ENCODE measurements at regions not wholly inside any gene's neighbourhood (a gene's known extent, or its start where the extent isn't known, plus 50 kb on each side); places are given as distances from the start of the nearest gene placed in this dataset.
"Not testable (repeated sequence)": the region's sequence is repeated elsewhere in the genome, so short reads cannot be mapped to it uniquely, and the experiment has no call there.

DNA sequence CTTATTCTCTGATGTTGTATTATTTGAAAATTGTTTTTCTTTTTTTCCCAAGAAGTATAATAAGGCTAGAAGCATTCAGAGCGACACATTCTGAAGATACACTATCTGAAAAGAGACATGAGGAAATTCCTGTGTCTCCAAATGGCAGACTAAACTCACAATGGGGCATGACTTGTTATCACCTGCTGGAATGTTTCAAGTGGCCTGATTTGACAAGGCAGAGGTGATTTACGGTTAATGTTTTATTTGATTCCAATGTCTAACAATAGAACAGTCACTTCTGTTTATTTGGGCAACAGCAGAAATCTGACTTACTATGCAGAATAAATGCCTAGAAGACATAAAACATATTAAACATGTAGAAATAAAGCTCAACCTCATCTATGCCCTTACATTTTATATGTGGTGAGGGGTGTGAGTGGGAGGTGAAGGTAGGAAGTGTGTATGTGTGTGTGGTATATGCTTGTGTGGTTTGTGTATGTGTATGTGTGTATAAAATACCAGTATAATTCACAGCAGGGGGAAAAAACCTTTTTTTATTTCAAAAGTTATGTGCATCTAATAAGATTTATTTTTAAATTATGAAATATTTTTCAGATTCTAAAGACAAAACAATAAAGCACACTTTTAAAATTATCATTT, 1051.7 kb downstream of the ROBO2 start:
- DNase-seq: no peak

GRCh38 chr3:78092574-78092973, 1052.7 kb downstream of the ROBO2 start:
- DNase-seq: not testable (repeated sequence)

DNA sequence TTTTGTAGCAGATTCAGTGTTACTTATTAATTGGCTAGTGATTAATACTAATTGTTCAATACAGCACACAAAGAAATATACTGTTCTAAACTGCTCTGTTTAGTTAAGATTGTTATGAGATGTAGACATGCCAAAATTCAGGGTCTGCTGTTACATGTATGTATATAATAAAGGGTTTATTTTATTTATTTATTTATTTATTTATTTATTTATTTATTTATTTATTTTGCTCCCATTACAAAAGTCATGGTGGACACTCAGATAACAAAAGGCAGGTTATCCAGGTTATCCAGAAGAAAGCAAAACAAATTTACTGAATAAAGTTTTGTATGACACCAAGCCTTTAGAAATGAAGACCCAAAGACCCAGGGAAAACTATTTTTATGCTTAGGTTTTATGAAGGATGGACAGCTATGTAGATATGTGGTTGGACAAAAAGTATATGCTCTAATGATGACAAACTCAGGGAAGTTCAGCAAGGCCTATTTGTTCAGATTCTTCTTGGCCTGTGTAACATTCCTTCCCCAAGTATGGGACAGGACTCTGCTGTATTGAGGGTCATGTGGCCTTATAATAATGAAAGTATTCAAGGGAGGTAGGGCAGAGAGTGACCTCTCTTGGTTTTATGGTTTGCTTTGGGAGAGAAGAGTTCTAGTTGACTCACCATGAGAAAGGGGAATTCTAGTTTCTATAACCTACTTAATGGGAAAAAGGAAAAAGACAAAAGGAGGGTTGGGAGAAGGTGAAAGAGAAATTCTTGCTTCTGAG, 1056.8 kb downstream of the ROBO2 start:
- DNase-seq: no peak

- no peak for DNase-seq
Observed at GRCh38 chr3:78098367-78098766, 1058.5 kb downstream of the ROBO2 start.

DNA sequence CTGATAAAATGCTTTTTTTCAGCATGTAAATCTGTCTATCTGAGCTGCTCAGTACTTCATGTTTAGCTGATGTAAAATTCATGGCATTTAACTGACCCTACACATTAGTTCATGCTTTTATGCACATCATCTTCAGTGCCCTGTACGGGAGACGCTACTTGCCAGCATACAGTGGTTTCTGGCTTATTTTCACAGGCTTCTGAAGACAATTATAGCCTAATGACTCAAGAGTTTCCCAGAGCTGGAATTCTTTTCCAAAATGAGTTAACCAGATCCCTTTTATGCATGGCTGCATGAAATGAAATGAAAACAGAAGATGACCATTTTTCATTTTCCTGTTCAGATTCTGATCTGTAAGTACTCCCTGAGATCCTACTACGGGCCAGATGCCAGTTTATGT, 1061.5 kb downstream of the ROBO2 start:
- no peak for DNase-seq

DNA sequence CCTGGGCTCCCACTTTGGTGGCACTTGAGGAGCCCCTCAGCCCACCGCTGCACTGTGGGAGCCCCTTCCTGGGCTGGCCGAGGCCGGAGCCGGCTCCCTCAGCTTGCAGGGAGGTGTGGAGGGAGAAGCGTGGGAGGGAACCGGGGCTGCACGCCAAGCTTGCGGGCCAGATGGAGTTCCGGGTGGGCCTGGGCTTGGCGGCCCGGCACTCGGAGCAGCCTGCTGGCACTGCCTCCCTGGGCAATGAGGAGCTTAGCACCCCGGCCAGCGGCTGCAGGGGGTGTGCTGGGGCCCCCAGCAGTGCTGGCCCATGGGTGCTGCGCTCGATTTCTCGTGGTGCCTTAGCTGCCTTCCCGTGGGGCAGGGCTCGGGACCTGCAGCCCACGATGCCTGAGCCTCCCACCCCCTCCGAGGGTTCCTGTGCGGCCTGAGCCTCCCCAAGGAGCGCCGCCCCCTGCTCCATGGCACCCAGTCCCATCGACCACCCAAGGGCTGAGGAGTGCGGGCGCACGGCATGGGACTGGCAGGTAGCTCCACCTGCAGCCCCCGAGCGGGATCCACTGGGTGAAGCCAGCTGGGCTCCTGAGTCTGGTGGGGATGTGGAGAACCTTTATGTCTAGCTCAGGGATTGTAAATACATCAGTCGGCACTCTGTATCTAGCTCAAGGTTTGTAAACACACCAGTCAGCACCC, 1068.5 kb downstream of the ROBO2 start:
- not testable (repeated sequence) for DNase-seq

DNA sequence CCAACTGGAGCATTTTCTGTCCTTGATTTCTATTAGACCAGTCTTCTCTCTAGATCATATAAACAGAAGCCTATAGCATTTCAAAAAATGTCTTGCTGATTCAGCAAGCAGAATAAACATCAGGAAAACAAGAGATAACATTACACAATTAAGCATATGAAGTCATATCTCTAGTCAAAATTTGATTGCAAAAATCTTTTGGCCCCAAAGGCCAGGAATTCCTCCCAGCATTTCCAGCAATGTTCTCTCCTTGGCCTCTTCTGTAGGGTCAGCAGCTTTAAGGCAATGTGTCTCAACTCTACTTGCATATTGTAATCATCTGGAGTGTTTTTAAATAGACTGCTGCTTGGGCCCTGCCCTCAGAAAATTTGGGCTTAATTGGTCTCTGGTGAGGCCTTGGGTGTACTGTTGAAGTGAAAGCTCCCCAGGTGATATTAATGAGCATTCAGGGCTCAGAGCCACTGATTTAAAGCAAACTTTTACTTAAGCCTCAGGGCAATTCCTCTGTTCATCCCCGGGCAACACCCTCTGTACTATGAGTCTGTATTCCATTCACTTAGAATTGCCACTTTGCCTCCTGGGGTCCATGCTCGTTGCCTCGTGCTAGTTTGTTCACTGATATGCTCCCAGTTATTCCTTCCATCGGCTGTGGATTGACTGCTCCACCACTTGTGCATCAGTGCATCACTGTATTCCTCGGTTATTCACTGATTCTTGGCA, 1072.6 kb downstream of the ROBO2 start:
- no peak for DNase-seq

DNA sequence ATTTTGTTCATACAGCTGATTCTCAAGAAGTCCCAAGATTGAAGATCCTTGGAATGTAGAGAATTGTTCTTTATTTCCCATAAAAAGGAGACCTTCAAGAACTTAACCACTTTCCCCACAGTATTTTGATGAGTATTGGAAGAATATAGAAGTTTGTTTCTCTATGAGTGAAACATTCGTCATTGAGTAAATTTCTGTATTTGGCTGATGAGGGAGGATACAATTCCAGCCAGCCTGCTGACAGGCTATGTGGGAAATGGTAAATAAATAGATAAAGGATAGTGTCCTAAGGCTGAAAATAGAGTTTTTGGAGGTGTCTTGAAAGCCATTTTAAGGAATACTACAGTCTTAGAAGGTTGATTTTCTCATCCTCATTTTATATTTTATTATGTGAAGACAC, 1076.1 kb downstream of the ROBO2 start:
- DNase-seq: no peak

DNA sequence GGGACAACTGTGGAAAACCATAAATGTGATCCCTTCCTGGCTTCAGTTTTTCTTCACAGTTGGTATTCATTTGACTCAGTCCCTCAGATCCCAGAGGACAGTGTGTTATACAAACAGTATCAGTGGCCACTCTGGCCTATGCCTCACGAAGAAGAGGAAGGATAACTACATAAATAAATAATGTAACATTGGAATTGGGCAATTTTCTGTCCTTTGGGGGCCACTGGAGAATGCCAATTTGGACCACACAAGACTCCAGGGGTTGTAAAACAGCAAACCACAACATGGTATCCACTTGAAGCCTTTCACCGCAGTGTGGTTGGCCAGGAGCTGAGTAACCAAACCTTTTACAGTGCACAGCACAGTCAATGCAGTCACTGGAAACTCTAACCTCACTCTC, 1077.0 kb downstream of the ROBO2 start:
- no peak for DNase-seq

DNA sequence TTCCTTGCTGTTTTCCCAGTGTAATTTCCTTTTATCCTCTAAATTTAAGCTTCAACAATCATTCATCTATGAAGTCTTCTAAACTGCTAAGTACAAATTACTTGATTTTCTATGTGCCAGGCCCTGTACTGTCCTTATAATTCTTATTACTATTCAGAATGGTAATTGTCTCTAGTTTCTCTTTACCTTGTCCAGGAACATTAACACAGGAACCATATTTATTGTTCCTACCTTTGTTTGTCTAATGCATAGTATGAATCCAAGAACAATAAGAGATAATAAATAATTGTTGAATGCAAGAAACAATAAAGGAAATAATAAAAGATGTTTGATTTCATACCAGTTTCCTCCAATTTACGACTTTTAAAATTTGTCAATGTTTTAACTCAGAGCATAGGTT, 1083.2 kb downstream of the ROBO2 start:
- no peak for DNase-seq

DNA sequence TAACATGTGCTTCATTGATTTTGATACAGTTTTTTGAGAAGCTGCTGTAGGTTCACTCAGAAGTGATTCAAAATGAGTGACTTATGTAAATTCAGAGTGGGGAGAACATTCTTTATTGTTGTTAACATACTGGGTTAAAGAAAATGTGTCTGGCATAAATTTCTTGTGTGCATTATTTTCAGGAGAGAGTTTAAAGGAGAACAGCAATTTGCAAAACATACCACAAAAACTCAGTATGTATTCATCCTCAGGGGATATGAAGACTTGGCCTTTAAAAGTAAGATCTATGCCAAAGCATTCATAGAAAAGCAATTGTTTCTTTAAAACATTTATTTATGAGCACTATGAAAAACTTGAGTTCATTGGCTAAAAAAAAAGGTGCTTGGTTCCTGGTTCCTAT, 1089.8 kb downstream of the ROBO2 start:
- no peak for DNase-seq

DNA sequence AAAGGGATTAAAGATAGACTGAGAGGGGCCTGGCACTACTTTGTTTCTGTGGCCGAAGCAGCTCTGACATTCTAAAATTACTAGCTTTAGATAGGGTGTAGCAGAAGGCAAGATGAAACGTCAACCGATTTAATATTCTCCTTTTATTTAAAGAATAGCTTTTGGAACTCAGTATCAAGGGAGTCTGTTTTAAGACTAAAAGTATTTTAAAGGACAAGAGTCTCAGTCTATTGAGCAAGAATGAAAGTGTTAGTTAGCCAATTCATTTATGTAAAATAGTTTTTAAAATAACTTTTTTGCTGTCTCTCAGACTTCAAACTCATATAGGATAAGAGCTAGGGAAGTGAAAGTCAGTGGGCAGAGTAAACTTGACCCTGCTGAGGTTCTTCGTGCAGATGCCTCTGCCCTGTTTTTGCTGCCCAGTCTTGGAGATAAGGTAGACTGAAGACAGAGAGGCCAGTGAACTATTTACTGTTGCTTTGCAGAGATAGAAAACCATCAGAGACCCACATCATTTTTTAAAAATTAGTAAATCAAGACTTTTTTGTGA, 1090.9 kb downstream of the ROBO2 start:
- DNase-seq: no peak

DNA sequence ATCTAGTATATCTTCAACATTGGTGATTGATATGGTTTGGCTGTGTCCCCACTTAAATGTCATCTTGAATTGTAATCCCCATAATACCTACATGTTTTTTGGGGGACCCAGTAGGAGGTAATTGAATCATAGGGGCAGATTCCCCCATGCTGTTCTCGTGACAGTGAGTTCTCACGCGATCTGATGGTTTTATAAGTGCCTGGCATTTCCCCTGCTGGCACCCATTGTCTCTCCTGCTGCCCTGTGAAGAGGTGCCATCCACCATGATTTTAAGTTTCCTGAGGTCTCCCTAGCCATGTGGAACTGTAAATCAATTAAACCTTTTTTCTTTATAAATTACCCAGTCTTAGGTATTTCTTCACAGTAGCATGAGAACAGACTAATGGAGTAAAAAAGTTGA, 1094.6 kb downstream of the ROBO2 start:
- DNase-seq: no peak

DNA sequence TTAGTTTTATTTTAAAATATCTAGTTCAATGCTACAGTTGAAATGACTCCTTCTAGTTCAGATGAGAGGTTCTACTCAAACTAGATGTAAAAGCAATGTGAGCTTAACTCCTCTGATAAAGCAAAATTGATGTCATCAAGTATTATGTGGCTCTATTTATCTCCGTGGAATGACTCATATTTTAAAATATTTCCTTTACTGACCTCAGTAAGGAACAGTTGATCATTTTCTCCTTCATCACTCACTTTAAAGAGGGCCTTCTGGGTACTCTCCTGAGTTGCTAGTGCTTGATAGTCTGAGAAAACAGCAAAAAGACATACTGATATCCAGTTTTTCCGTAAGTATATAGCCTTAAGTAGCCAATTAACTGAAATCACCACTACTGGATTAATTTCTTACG, 1099.3 kb downstream of the ROBO2 start:
- no peak for DNase-seq

- DNase-seq: no peak
Observed at GRCh38 chr3:78140274-78140673, 1100.4 kb downstream of the ROBO2 start.

DNA sequence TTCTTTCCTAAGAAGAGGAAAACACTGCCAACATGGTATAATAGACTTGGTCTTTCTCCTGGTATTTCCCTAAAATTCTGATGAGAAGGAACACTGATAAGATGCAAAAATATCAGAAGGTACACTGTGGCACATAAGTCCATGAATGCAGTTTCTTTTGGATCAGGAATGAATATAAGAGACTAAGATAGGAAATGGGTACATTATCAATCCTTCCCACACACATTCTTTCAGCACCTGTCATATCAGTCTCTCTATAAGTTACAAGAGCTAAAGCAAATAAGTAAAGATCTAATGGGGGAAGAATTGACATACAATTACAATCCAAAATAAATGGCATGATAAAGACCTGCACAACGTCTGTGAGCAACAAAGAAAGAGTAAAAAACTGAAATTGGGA, 1101.0 kb downstream of the ROBO2 start:
- no peak for DNase-seq

DNA sequence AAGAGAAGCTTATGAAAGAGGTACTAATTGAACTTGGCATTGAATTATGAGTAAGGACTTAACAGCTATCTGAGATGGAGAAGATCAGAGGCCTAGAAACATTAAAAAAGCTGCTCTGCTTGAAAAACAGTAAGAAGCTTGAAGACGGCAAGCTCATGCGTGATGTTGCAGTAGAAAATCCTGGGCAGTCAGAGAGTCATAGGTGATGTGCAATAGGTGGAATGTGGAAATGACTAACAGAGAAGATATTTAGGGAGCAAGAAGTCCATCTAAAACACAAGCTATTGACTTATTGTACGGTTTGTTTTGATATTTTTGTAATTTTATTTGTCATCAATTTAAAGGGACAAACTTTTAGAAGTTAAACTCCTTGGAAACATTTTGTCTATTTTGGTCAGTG, 1101.4 kb downstream of the ROBO2 start:
- no peak for DNase-seq

DNA sequence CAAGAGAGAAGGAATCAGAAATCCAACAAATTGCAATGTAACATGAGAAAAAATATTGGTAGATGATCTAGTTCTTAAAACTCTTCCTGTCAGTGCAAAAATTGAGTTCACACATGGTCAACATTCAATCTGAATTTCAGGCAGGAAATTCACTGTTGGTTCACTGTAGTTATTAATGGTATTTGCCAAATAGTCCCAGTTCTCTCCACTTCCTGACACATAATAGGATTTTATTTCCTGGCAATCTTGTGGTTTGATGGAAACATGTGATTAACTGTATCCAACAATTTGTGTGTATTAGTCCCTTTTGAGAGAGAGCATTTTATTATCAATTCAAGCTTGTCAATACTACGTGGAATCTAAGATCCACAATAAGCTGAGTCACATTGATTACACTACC, 1103.1 kb downstream of the ROBO2 start:
- DNase-seq: no peak

DNA sequence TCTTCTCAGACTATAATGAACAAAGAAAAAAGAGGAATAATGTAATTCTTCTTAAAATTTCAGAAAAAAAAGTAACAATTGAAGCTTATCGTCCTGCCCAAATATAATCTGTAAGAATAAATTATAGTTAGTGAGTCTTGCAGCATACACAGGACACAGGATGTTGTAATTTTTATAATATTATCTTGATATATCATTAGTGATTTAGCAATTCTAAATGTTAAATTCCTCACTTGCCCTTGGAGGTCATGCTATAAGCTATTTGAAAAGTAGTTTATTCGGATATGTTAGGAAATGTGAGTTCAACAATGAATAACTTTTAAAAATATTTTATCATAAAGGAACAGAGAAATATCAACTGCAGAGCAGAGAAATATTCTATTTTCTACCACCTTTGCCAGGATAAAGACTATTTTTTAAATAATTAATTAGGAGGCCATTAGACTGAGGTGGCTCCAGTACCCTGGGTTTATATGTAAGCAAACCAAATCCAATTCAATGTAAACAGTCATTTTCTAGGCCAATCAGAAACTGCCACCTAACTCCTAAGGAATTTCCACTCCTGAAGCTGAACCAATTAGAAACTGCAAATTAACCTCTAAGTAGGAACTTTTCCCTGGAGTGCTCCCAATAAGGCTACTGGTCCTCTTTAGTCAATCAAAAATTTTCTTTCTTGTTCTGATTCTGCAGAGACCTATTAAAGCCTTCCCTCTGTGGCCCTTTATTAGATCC, 1109.3 kb downstream of the ROBO2 start:
- no peak for DNase-seq

DNA sequence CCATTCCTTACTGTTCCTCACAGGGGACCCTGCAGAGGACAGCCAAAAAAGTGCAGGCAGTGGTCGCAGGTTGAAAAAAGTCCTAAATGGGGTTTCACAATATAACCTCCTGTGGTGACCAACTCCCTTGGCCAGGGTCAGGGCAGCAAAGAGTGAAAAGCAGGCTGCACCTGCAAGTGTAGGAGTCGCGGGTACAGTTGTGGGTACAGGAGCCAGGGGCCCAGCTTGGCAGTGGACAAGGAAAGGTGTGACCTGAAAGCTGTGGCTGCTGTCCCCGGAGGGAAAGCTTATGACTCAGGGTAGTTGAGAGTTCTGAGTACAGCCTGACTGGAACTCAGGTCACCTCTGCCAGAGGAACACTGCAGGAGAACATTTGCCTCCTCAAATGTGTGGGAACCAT, 1114.1 kb downstream of the ROBO2 start:
- no peak for DNase-seq

DNA sequence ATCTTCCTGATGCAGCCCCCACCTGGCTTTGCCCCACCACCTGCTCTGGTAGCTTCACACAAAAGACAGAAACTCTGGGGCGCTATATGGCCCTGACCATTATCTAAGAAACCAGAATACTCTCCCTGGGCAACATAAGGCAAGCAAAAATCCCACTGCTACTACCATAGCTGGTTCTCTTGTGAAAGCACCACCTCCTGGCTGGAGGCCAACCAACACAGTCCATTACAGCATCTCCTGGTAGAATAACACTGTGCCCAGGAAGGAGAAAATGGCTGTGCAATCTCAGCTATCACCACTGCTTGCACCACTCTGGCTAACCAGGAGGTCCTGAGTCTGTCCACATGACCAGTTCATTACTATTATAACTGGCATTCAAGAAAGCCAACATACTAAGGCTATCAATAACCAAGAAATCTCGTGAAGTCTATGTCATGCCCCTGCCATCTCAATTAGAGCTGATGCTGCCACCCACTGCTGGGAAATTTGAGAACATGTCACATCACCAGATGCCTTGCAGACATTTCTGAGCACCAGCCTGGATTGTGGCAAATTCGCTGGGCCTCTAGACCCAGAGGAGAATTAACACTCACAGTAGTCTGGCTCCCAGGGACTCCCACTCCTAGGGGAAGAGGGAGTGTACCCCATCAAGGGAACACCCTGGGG, 1114.8 kb downstream of the ROBO2 start:
- no peak for DNase-seq

DNA sequence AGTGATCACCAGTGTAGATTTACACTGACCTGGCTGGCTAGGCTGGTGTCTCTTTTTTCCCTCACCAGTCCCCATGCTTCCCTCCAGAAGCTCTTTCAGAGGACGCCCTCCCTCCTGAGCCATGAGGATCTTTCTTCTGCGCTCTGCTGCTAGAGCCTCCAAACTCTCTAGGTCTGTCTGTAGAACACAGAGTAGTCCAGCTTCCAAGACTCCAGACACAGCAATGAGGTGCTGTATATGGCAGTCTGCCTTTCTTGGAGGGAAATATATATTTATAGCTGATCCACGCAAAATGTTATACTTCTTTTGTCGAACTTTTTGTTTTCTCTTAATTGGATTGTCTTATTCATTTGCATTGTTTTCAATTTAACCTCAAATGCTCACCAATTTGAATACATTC, 1121.8 kb downstream of the ROBO2 start:
- DNase-seq: no peak

Measured in NCI-H526 treated with DMSO at 0.1 percent for 48 hours (cell line).